ENCODE measurements at regions not wholly inside any gene's neighbourhood (a gene's known extent, or its start where the extent isn't known, plus 50 kb on each side); places are given as distances from the start of the nearest gene placed in this dataset.

GRCh38 chr5:63233911-63234310 lies 655.3 kb downstream of the LRRC70 start:
- TF ChIP-seq CTCF (IDR thresholded peaks at IDR 0.05; ENCODE audit: poor library complexity, severe bottlenecking) (no peak), EP300 (conservative IDR thresholded peaks at IDR 0.05; ENCODE audit: poor library complexity, severe bottlenecking) (no peak), RAD21 (conservative IDR thresholded peaks at IDR 0.05) (no peak)
